ENCODE measurements at regions not wholly inside any gene's neighbourhood (a gene's known extent, or its start where the extent isn't known, plus 50 kb on each side); places are given as distances from the start of the nearest gene placed in this dataset.
"Not testable (repeated sequence)": the region's sequence is repeated elsewhere in the genome, so short reads cannot be mapped to it uniquely, and the experiment has no call there.

DNA sequence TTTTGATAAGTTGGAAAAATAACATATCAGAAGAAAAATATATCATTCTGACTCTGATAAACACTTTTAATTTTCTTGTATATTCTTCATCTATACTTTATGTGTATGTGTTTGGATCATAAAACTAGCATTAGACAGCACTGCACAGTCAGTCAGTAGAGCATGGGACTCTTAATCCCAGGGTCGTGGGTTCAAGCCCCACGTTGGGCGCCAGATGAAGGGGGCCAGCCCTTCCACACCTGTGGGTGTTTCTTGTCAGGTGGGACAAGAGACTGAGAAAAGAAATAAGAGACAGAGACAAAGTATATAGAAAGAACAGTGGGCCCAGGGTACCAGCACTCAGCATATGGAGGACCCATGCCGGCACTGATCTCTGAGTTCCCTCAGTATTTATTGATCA, 546.0 kb upstream of the NR2F2 start:
- no peaks in the 10 kb centered on the region for H3K36me3 ChIP-seq
- H3K27me3 ChIP-seq: no peaks in the 10 kb centered on the region
- no peak overlapping the region for H3K4me3 ChIP-seq
- DNase-seq (ENCODE audit: low read depth in 1 of 2, low spot score in 1 of 2): no peak
- H3K4me1 ChIP-seq (ENCODE audit: low read depth): no peaks in the 10 kb centered on the region
- no peaks in the 10 kb centered on the region for H3K9me3 ChIP-seq (ENCODE audit: low read depth)
- TF ChIP-seq, protein P1, sequence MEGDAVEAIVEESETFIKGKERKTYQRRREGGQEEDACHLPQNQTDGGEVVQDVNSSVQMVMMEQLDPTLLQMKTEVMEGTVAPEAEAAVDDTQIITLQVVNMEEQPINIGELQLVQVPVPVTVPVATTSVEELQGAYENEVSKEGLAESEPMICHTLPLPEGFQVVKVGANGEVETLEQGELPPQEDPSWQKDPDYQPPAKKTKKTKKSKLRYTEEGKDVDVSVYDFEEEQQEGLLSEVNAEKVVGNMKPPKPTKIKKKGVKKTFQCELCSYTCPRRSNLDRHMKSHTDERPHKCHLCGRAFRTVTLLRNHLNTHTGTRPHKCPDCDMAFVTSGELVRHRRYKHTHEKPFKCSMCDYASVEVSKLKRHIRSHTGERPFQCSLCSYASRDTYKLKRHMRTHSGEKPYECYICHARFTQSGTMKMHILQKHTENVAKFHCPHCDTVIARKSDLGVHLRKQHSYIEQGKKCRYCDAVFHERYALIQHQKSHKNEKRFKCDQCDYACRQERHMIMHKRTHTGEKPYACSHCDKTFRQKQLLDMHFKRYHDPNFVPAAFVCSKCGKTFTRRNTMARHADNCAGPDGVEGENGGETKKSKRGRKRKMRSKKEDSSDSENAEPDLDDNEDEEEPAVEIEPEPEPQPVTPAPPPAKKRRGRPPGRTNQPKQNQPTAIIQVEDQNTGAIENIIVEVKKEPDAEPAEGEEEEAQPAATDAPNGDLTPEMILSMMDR (IDR thresholded peaks at IDR 0.05; ENCODE audit: low read depth, low read length): no peak
- no peak overlapping the region for H3K27ac ChIP-seq

DNA sequence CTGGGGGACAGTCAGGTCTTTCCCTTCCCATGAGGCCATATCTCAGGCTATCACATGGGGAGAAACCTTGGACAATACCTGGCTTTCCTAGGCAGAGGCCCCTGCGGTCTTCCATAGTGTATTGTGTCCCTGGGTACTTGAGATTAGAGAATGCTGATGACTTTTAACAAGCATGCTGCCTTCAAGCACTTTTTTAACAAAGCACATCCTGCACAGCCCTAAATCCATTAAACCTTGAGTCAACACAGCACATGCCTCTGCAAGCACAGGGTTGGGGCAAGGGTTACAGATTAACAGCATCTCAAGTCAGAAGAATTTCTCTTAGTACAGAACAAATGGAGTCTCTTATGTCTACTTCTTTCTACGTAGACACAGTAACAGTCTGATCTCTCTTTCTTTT, 545.2 kb upstream of the NR2F2 start:
- not testable (repeated sequence) for H3K36me3 ChIP-seq; H3K4me1 ChIP-seq (ENCODE audit: low read depth); H3K4me3 ChIP-seq; H3K9me3 ChIP-seq (ENCODE audit: low read depth); H3K27ac ChIP-seq; DNase-seq (ENCODE audit: low read depth in 1 of 2, low spot score in 1 of 2); H3K27me3 ChIP-seq

DNA sequence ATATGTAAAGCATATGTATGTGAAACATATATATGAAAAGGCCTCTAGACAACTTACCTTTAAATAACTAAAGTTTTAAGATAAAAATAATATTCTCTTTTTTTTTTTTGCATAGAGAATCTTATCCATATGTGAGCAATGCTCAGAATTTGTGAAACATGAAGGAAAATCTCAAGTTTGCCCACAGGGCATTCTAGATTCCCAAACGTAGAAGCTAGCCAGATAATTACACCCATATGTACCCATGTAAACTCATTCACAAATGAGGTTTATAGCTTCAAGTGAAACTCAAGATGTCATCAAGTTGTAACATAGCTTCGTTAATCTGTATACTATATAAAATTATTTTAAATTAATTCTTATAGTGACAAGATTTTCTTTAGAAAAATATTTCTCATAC, 537.3 kb upstream of the NR2F2 start:
- no peak for DNase-seq (ENCODE audit: low read depth in 1 of 2, low spot score in 1 of 2)
- no peaks in the 10 kb centered on the region for H3K9me3 ChIP-seq (ENCODE audit: low read depth)
- no peak overlapping the region for H3K4me3 ChIP-seq
- no peaks in the 10 kb centered on the region for H3K27me3 ChIP-seq
- TF ChIP-seq, protein P1 (IDR thresholded peaks at IDR 0.05; ENCODE audit: low read depth, low read length): no peak
- H3K36me3 ChIP-seq: no peaks in the 10 kb centered on the region
- H3K4me1 ChIP-seq (ENCODE audit: low read depth): no peaks in the 10 kb centered on the region
- no peak overlapping the region for H3K27ac ChIP-seq

DNA sequence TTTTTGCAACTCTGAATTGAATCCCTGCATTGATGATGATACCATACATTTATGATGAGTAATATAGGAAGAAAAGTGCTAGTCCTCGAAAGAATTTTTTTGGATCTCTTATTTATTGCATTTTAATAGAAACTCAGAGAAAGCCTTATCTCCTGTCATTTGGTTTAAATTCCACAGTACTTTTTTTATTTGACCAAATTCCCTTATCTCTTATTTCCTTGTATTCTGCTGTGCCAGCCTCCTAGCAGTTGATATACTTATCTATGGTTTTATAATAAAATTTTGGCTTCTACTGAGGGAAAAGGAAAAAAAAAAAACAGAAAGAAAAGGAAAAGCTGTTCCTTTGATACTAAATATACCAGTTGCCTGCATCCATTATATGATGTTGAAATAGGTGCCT, 535.1 kb upstream of the NR2F2 start:
- H3K27me3 ChIP-seq: no peaks in the 10 kb centered on the region
- H3K4me3 ChIP-seq: no peak overlapping the region
- DNase-seq (ENCODE audit: low read depth in 1 of 2, low spot score in 1 of 2): peak in 1 of 2 donors; percentile 13
- H3K4me1 ChIP-seq (ENCODE audit: low read depth): no peaks in the 10 kb centered on the region
- H3K27ac ChIP-seq: no peak overlapping the region
- no peaks in the 10 kb centered on the region for H3K36me3 ChIP-seq
- TF ChIP-seq, protein P1 (IDR thresholded peaks at IDR 0.05; ENCODE audit: low read depth, low read length): no peak
- H3K9me3 ChIP-seq (ENCODE audit: low read depth): no peaks in the 10 kb centered on the region

DNA sequence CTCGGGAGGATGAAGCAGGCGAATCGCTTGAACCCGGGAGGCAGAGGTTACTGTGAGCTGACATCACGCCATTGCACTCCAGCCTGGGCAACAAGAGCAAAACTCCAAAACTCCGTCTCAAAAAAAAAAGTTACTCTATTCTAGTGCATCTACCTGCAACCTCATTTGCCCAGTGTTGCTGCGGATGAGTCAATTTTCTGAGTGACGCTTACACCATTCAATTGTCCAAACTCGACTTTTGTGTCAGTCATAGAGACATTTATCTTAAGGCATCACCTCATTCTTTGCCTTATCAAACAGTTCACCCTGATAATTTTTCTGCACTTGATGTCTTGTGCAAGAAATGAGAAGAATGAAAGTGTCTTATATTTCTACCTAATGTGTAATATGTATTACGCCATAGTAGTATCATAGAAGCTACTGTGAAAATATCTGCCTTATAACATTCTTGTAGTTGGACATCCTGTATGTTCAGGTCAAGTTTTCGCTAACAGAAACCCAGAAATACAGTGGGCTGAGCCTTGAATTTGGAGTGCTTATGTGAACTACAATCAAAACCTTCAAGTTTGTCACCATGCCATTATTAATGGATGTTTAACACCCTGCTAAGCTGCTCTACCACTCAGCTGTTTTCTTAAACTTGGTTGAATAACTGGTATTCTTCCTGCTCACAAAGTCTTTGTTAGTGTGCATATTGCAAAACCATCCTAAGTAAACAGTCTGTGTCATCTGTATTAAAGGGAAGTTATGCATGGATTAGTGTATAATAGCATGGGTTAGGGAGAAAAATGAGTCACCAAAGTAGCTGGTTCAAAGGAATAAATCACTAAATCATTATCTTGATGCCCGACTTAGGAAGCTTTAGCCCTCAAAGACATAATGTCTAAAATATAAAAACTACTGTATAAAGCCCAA, 531.0 kb upstream of the NR2F2 start:
- Histone ChIP-seq H3K4me3 (no peak overlapping the region), H3K4me1 (ENCODE audit: low read depth) (no peaks in the 10 kb centered on the region), H3K9me3 (ENCODE audit: low read depth) (no peaks in the 10 kb centered on the region), H3K27ac (no peak overlapping the region), H3K27me3 (no peaks in the 10 kb centered on the region), H3K36me3 (no peaks in the 10 kb centered on the region)
- TF ChIP-seq, protein P1 (IDR thresholded peaks at IDR 0.05; ENCODE audit: low read depth, low read length): no peak
- peak in 1 of 2 donors; percentile 69 for DNase-seq (ENCODE audit: low read depth in 1 of 2, low spot score in 1 of 2)

DNA sequence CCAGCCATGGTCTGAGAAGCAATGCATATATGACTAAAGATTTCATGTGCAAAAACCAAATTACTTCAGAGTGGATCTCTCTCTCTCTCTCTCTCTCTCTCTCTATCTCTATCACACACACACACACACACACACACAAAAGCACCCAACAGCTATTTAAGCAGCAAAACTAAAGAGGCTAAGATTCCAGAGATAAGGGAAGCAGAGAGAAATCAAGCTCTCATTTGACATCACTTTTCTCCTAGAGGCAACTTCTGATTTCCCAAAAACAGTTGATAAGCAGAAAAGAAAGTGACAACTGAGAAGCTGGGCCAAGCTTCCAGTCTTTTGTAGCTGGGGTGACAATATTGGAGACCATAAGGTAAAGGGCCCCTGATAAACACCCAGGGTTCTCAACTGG, 526.0 kb upstream of the NR2F2 start:
- Histone ChIP-seq H3K27me3 (no peaks in the 10 kb centered on the region), H3K4me1 (ENCODE audit: low read depth) (no peaks in the 10 kb centered on the region), H3K4me3 (no peak overlapping the region), H3K36me3 (no peaks in the 10 kb centered on the region), H3K9me3 (ENCODE audit: low read depth) (no peaks in the 10 kb centered on the region), H3K27ac (no peak overlapping the region)
- DNase-seq (ENCODE audit: low read depth in 1 of 2, low spot score in 1 of 2): no peak
- TF ChIP-seq, protein P1 (IDR thresholded peaks at IDR 0.05; ENCODE audit: low read depth, low read length): no peak

All from cardiac muscle cell (in vitro differentiated cells and primary cell).